Hepatocyte (in vitro differentiated cells): ENCODE measurements at regions not wholly inside any gene's neighbourhood (a gene's known extent, or its start where the extent isn't known, plus 50 kb on each side); places are given as distances from the start of the nearest gene placed in this dataset.

Source experiments
- DNase-seq: peaks from one replicate; pipeline ENCODE4 v3.0.0-alpha.2; 2016; ENCODE audit warnings: low spot score
- H2AFZ ChIP-seq: fragments of 200-600 bp; sonication (generic); 2 replicates; pipeline ENCODE4 v1.6.0; 2016; ENCODE audit warnings: antibody characterized with exemption, mild to moderate bottlenecking
- H3K27ac ChIP-seq: fragments of 200-600 bp; sonication (generic); 2 replicates; pipeline ENCODE4 v1.5.1; 2016; ENCODE audit warnings: mild to moderate bottlenecking
- H3K27me3 ChIP-seq: fragments of 200-600 bp; sonication (generic); 2 replicates; pipeline ENCODE4 v1.6.1; 2016
- H3K36me3 ChIP-seq: fragments of 200-600 bp; sonication (generic); replicated peaks from 2 replicates; pipeline ENCODE4 v1.5.1; 2016; ENCODE audit warnings: low read depth; ENCODE audit not compliant: insufficient read depth
- H3K4me1 ChIP-seq: fragments of 200-600 bp; sonication (generic); 2 replicates; pipeline ENCODE4 v1.5.1; 2016; ENCODE audit warnings: mild to moderate bottlenecking, moderate library complexity; ENCODE audit not compliant: insufficient read depth
- H3K4me2 ChIP-seq: fragments of 200-600 bp; sonication (generic); 2 replicates; pipeline ENCODE4 v1.6.0; 2016
- H3K4me3 ChIP-seq: fragments of 200-600 bp; sonication (generic); 2 replicates; pipeline ENCODE4 v1.5.1; 2016; ENCODE audit warnings: mild to moderate bottlenecking
- H3K79me2 ChIP-seq: fragments of 200-600 bp; sonication (generic); 2 replicates; pipeline ENCODE4 v1.6.0; 2017; ENCODE audit warnings: mild to moderate bottlenecking
- H3K9me2 ChIP-seq: fragments of 200-600 bp; sonication (generic); replicated peaks from 2 replicates; pipeline ENCODE4 v1.6.0; 2017; ENCODE audit warnings: mild to moderate bottlenecking; ENCODE audit not compliant: insufficient read depth
- H3K9me3 ChIP-seq: fragments of 200-600 bp; sonication (generic); 2 replicates; pipeline ENCODE4 v1.5.1; 2016; ENCODE audit warnings: low read depth, mild to moderate bottlenecking
- H4K20me1 ChIP-seq: fragments of 200-600 bp; sonication (generic); 2 replicates; pipeline ENCODE4 v1.6.0; 2016; ENCODE audit warnings: mild to moderate bottlenecking; ENCODE audit not compliant: insufficient read depth, poor library complexity, severe bottlenecking
- EZH2 ChIP-seq: fragments of 200-600 bp; sonication (generic); IDR thresholded peaks from 2 replicates; pipeline ENCODE4 v1.6.1; 2016; ENCODE audit warnings: antibody characterized with exemption, mild to moderate bottlenecking, borderline replicate concordance
- EZH2phosphoT487 ChIP-seq: fragments of 200-600 bp; sonication (generic); IDR thresholded peaks from one replicate; pipeline ENCODE4 v1.6.1; 2018; ENCODE audit warnings: antibody characterized with exemption, mild to moderate bottlenecking, low read depth, moderate library complexity; ENCODE audit not compliant: unreplicated experiment, severe bottlenecking
- WGBS: methylation state at CpG from one replicate; pipeline ENCODE4 v1.1.6; 2016; ENCODE audit warnings: low lambda C conversion rate; ENCODE audit errors: missing lambda C conversion rate; 5-methylcytosine and 5-hydroxymethylcytosine counted together
- TF ChIP-seq, protein P1 (sequence below): fragments of 200-600 bp; sonication (generic); IDR thresholded peaks from 2 replicates; pipeline ENCODE4 v1.5.1; 2016; ENCODE audit warnings: antibody characterized with exemption, mild to moderate bottlenecking; ENCODE audit not compliant: poor library complexity

GRCh38 chr10:78258323-78259030 lies 224.8 kb downstream of the RPS24 start:
- H3K27ac ChIP-seq = peak overlapping the region; percentile 71
- H3K27me3 ChIP-seq = no peaks in the 10 kb centered on the region
- no peak overlapping the region for H2AFZ ChIP-seq
- no peak for DNase-seq
- H3K36me3 ChIP-seq = no peaks in the 10 kb centered on the region
- H4K20me1 ChIP-seq = no peaks in the 10 kb centered on the region
- H3K4me3 ChIP-seq = no peak overlapping the region
- WGBS = 94% methylated on average over 4 of the region's 4 CpGs
- TF ChIP-seq EZH2 (no peak), EZH2phosphoT487 (no peak)
- TF ChIP-seq, protein P1, sequence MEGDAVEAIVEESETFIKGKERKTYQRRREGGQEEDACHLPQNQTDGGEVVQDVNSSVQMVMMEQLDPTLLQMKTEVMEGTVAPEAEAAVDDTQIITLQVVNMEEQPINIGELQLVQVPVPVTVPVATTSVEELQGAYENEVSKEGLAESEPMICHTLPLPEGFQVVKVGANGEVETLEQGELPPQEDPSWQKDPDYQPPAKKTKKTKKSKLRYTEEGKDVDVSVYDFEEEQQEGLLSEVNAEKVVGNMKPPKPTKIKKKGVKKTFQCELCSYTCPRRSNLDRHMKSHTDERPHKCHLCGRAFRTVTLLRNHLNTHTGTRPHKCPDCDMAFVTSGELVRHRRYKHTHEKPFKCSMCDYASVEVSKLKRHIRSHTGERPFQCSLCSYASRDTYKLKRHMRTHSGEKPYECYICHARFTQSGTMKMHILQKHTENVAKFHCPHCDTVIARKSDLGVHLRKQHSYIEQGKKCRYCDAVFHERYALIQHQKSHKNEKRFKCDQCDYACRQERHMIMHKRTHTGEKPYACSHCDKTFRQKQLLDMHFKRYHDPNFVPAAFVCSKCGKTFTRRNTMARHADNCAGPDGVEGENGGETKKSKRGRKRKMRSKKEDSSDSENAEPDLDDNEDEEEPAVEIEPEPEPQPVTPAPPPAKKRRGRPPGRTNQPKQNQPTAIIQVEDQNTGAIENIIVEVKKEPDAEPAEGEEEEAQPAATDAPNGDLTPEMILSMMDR = no peak
- H3K4me2 ChIP-seq = no peak overlapping the region
- no peaks in the 10 kb centered on the region for H3K9me3 ChIP-seq
- H3K9me2 ChIP-seq = no peaks in the 10 kb centered on the region
- peaks cover 19% of the 10 kb centered on the region for H3K4me1 ChIP-seq
- no peaks in the 10 kb centered on the region for H3K79me2 ChIP-seq

DNA sequence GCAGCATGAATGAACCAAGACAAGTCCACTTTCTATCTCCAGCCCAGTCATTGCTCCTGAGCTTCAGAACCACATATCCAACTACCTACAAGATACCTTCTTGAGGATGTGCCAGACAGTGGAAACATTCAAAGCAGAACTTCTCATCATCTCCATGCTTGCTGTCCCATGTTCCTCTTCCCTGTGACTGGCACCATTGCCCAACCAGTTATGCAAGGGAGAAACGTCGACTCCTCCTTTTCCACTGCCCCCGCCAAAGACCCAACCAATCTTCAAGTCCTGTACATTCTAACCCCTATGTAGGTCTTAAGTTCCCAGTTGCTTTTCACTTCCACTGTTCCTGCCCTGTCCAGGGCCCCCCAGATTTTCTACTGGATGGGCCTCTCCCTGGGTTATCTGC lies 225.7 kb downstream of the RPS24 start:
- 95% methylated on average over 3 of the region's 3 CpGs for WGBS
- Histone ChIP-seq H3K4me3 (no peak overlapping the region), H3K9me3 (no peaks in the 10 kb centered on the region), H2AFZ (no peak overlapping the region), H3K36me3 (no peaks in the 10 kb centered on the region), H3K79me2 (no peaks in the 10 kb centered on the region), H3K4me1 (peaks cover 19% of the 10 kb centered on the region), H3K27ac (peak overlapping the region; percentile 71), H4K20me1 (no peaks in the 10 kb centered on the region), H3K9me2 (no peaks in the 10 kb centered on the region), H3K4me2 (no peak overlapping the region), H3K27me3 (no peaks in the 10 kb centered on the region)
- TF ChIP-seq, protein P1 = no peak
- TF ChIP-seq EZH2 (no peak), EZH2phosphoT487 (no peak)
- no peak for DNase-seq

- no peaks in the 10 kb centered on the region for H3K36me3 ChIP-seq
- no peaks in the 10 kb centered on the region for H3K79me2 ChIP-seq
- TF ChIP-seq EZH2phosphoT487 = no peak
- TF ChIP-seq EZH2 = no peak
- TF ChIP-seq, protein P1 = peak; percentile 46
- H2AFZ ChIP-seq = no peak overlapping the region
- H3K9me3 ChIP-seq = no peaks in the 10 kb centered on the region
- peaks cover 19% of the 10 kb centered on the region for H3K4me1 ChIP-seq
- H3K27me3 ChIP-seq = no peaks in the 10 kb centered on the region
- no peak overlapping the region for H3K4me3 ChIP-seq
- no peaks in the 10 kb centered on the region for H4K20me1 ChIP-seq
- H3K4me2 ChIP-seq = peak overlapping the region; percentile 22
- peak overlapping the region; percentile 71 for H3K27ac ChIP-seq
- 11% methylated on average over 10 of the region's 10 CpGs for WGBS
- peak; percentile 69 for DNase-seq
- H3K9me2 ChIP-seq = no peaks in the 10 kb centered on the region
Observed at GRCh38 chr10:78260141-78260540, 226.5 kb downstream of the RPS24 start.
